ENCODE measurements at regions not wholly inside any gene's neighbourhood (a gene's known extent, or its start where the extent isn't known, plus 50 kb on each side); places are given as distances from the start of the nearest gene placed in this dataset.

GRCh38 chr1:34450325-34450724 is 273.6 kb downstream of the C1orf94 start:
- ChIA-PET CTCF (no interaction called here), POLR2A (no interaction called here)
- no peaks in the 10 kb centered on the region for H3K4me1 Mint-ChIP-seq
- Histone ChIP-seq H3K4me2 (replicated peaks; ENCODE audit: low read depth, low read length, poor library complexity, severe bottlenecking) (no peak overlapping the region), H3K4me1 (ENCODE audit: control insufficient read depth in 2 of 2, insufficient read depth in 2 of 2, low read length in 2 of 2) (no peaks in the 10 kb centered on the region), H3K27me3 (replicated peaks in 1 of 4; ENCODE audit: control extremely low read depth in 1 of 4, control insufficient read depth in 3 of 4, insufficient read depth in 4 of 4, low read length in 3 of 4) (no peaks in the 10 kb centered on the region), H3K4me3 (ENCODE audit: control extremely low read depth in 1 of 5, extremely low read depth in 1 of 5, insufficient read depth in 1 of 5, low read depth in 2 of 5, low read length in 4 of 5) (no peak overlapping the region), H3K9me3 (ENCODE audit: control extremely low read depth in 1 of 3, control insufficient read depth in 2 of 3, insufficient read depth in 1 of 3, low read length in 2 of 3) (no peaks in the 10 kb centered on the region), H3K36me3 (replicated peaks in 1 of 2; ENCODE audit: control extremely low read depth in 1 of 2, control insufficient read depth in 1 of 2, extremely low read depth in 1 of 2, insufficient read depth in 2 of 2, low read length in 1 of 2) (no peaks in the 10 kb centered on the region), H3K27ac (ENCODE audit: low read length in 2 of 2) (no peak overlapping the region), H2AFZ (ENCODE audit: insufficient read depth, low read depth, low read length, poor library complexity, severe bottlenecking) (no peak overlapping the region), H4K20me1 (ENCODE audit: control insufficient read depth, insufficient read depth, low read length, poor library complexity, severe bottlenecking) (no peaks in the 10 kb centered on the region), H3K79me2 (ENCODE audit: control insufficient read depth, insufficient read depth, low read length) (no peaks in the 10 kb centered on the region), H3K9ac (ENCODE audit: low read length) (no peak overlapping the region)
- 100% methylated on average over 2 of the region's 3 CpGs for WGBS (ENCODE audit: insufficient coverage)
- no peak overlapping the region for H3K27ac Mint-ChIP-seq
- no peaks in the 10 kb centered on the region for H3K9me3 Mint-ChIP-seq (ENCODE audit: insufficient read depth)
- TF ChIP-seq CTCF (IDR thresholded peaks at IDR 0.05) (no peak), EZH2 (IDR thresholded peaks at IDR 0.05; ENCODE audit: borderline replicate concordance, insufficient read depth, low read depth, low read length, poor library complexity, severe bottlenecking) (no peak)
- intact Hi-C loops (cut with micrococcal nuclease), result no loop called here
- ATAC-seq (ENCODE audit: low read depth) (no peak), DNase-seq (no peak)
- no peak overlapping the region for H3K4me3 Mint-ChIP-seq
- peaks cover 20% of the 10 kb centered on the region for H3K27me3 Mint-ChIP-seq

DNA sequence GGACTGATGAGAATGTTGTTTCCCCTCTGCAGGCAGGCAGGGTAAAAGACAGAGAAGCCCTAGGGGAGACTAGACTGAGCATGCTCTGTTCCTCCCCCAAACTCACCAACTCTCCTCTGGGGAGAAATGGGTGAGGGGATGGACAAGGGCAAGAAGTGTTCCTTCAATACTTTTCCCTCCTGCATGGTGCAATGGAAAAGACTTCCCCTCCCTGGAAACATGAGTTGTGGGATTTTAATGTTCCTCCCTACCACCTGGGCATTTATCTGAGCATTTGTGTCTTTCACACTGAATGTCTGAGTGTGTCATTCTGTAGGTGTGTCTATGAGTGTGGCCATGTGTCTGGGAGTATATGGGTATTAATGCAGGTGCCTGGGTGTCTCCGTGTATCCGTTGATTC is 275.7 kb downstream of the C1orf94 start:
- intact Hi-C loops (cut with micrococcal nuclease), result no loop called here
- no peaks in the 10 kb centered on the region for H3K9me3 ChIP-seq (ENCODE audit: control extremely low read depth in 1 of 3, control insufficient read depth in 2 of 3, insufficient read depth in 1 of 3, low read length in 2 of 3)
- 100% methylated on average over 2 of the region's 2 CpGs for WGBS (ENCODE audit: insufficient coverage)
- Mint-ChIP-seq H3K4me3 (no peak overlapping the region), H3K27me3 (peaks cover 9% of the 10 kb centered on the region), H3K27ac (no peak overlapping the region), H3K4me1 (no peaks in the 10 kb centered on the region), H3K9me3 (ENCODE audit: insufficient read depth) (no peaks in the 10 kb centered on the region)
- TF ChIP-seq EZH2 (IDR thresholded peaks at IDR 0.05; ENCODE audit: borderline replicate concordance, insufficient read depth, low read depth, low read length, poor library complexity, severe bottlenecking) (no peak), CTCF (IDR thresholded peaks at IDR 0.05) (no peak)
- H4K20me1 ChIP-seq (ENCODE audit: control insufficient read depth, insufficient read depth, low read length, poor library complexity, severe bottlenecking), result no peaks in the 10 kb centered on the region
- no peak overlapping the region for H3K4me2 ChIP-seq (replicated peaks; ENCODE audit: low read depth, low read length, poor library complexity, severe bottlenecking)
- H3K27ac ChIP-seq (ENCODE audit: low read length in 2 of 2), result no peak overlapping the region
- no peaks in the 10 kb centered on the region for H3K4me1 ChIP-seq (ENCODE audit: control insufficient read depth in 2 of 2, insufficient read depth in 2 of 2, low read length in 2 of 2)
- DNase-seq, result no peak
- H3K36me3 ChIP-seq (replicated peaks in 1 of 2; ENCODE audit: control extremely low read depth in 1 of 2, control insufficient read depth in 1 of 2, extremely low read depth in 1 of 2, insufficient read depth in 2 of 2, low read length in 1 of 2), result no peaks in the 10 kb centered on the region
- no peak overlapping the region for H2AFZ ChIP-seq (ENCODE audit: insufficient read depth, low read depth, low read length, poor library complexity, severe bottlenecking)
- no peak for ATAC-seq (ENCODE audit: low read depth)
- H3K27me3 ChIP-seq (replicated peaks in 1 of 4; ENCODE audit: control extremely low read depth in 1 of 4, control insufficient read depth in 3 of 4, insufficient read depth in 4 of 4, low read length in 3 of 4), result no peaks in the 10 kb centered on the region
- no peaks in the 10 kb centered on the region for H3K79me2 ChIP-seq (ENCODE audit: control insufficient read depth, insufficient read depth, low read length)
- no peak overlapping the region for H3K4me3 ChIP-seq (ENCODE audit: control extremely low read depth in 1 of 5, extremely low read depth in 1 of 5, insufficient read depth in 1 of 5, low read depth in 2 of 5, low read length in 4 of 5)
- ChIA-PET CTCF (no interaction called here), POLR2A (no interaction called here)
- H3K9ac ChIP-seq (ENCODE audit: low read length), result no peak overlapping the region

Measured in B cell (primary cell).